PC-3 (cell line): ENCODE measurements at regions not wholly inside any gene's neighbourhood (a gene's known extent, or its start where the extent isn't known, plus 50 kb on each side); places are given as distances from the start of the nearest gene placed in this dataset.

Source experiments
- ATAC-seq: fragments of 200-7000 bp; cut with Tn5 transposase; 2 replicates; pipeline ENCODE4 v1.9.1; 2020; ENCODE audit warnings: mild to moderate bottlenecking, moderate library complexity
- BruUV-seq: library from RNA; stranded (reverse); fragments of 400-500 nt; replicated peaks from 2 replicates; lab custom pipeline; 2021; lab: Mats Ljungman, UMichigan
- CTCF ChIA-PET: fragments of 300-600 bp; sonication (Branson Sonifier 250); formaldehyde crosslinking; loops from one replicate; lab custom pipeline; 2022; ENCODE audit warnings: antibody characterized with exemption; lab: Charles Lee
- POLR2A ChIA-PET: fragments of 300-600 bp; sonication (Branson Sonifier 250); formaldehyde crosslinking; loops from one replicate; lab custom pipeline; 2022; ENCODE audit warnings: antibody characterized with exemption; ENCODE audit not compliant: unreplicated experiment; lab: Charles Lee
- DNase-seq: peaks from one replicate; pipeline ENCODE4 v3.0.0-alpha.2; 2015
- H2AFZ ChIP-seq: fragments of 300-600 bp; sonication (generic); 2 replicates; pipeline ENCODE4 v1.6.0; 2016; ENCODE audit warnings: antibody characterized with exemption, low read length
- H3F3A ChIP-seq: fragments of 300-600 bp; sonication (generic); one replicate; pipeline ENCODE4 v1.6.0; 2017; ENCODE audit warnings: antibody characterized with exemption, low read length, control low read depth, mild to moderate bottlenecking; ENCODE audit not compliant: unreplicated experiment
- H3K27ac ChIP-seq: fragments of 300-600 bp; sonication (generic); 2 replicates; pipeline ENCODE4 v1.5.1; 2016; ENCODE audit warnings: mild to moderate bottlenecking, low read length
- H3K27me3 ChIP-seq: fragments of 300-600 bp; sonication (generic); 2 replicates; pipeline ENCODE4 v1.6.1; 2016; ENCODE audit warnings: low read length, mixed read lengths
- H3K36me3 ChIP-seq: fragments of 300-600 bp; sonication (generic); 2 replicates; pipeline ENCODE4 v1.6.1; 2016; ENCODE audit warnings: low read depth, mixed run types, low read length, mixed read lengths
- H3K4me1 ChIP-seq: fragments of 300-600 bp; sonication (generic); 2 replicates; pipeline ENCODE4 v1.5.1; 2016; ENCODE audit warnings: low read length; ENCODE audit not compliant: insufficient read depth
- H3K4me2 ChIP-seq: fragments of 300-600 bp; sonication (generic); 2 replicates; pipeline ENCODE4 v1.6.0; 2016; ENCODE audit warnings: low read length
- H3K4me3 ChIP-seq: fragments of 300-600 bp; sonication (generic); 2 replicates; pipeline ENCODE4 v1.5.1; 2016; ENCODE audit warnings: mild to moderate bottlenecking, low read length, mixed read lengths
- H3K79me2 ChIP-seq: fragments of 300-600 bp; sonication (generic); 2 replicates; pipeline ENCODE4 v1.6.1; 2017; ENCODE audit warnings: low read length, mixed read lengths
- H3K9ac ChIP-seq: fragments of 300-600 bp; sonication (generic); 2 replicates; pipeline ENCODE4 v1.6.0; 2016; ENCODE audit warnings: mild to moderate bottlenecking, low read length
- H3K9me2 ChIP-seq: fragments of 300-600 bp; sonication (generic); replicated peaks from 2 replicates; pipeline ENCODE4 v1.6.1; 2016; ENCODE audit warnings: mixed run types, low read length, mixed read lengths
- H3K9me3 ChIP-seq: fragments of 300-600 bp; sonication (generic); 2 replicates; pipeline ENCODE4 v1.6.1; 2016; ENCODE audit warnings: low read length, mixed read lengths
- H4K20me1 ChIP-seq: fragments of 300-600 bp; sonication (generic); 2 replicates; pipeline ENCODE4 v1.6.1; 2016; ENCODE audit warnings: low read length, mixed read lengths
- EZH2 ChIP-seq: fragments of 300-600 bp; sonication (generic); IDR thresholded peaks from one replicate; pipeline ENCODE4 v1.6.1; 2017; ENCODE audit warnings: antibody characterized with exemption, mild to moderate bottlenecking, low read length; ENCODE audit not compliant: unreplicated experiment
- EZH2phosphoT487 ChIP-seq: fragments of 300-600 bp; sonication (generic); IDR thresholded peaks from 2 replicates; pipeline ENCODE4 v1.6.1; 2018; ENCODE audit warnings: mild to moderate bottlenecking, antibody characterized with exemption, low read length, borderline replicate concordance
- intact Hi-C: fragments of 100-400 bp; cut with micrococcal nuclease; formaldehyde crosslinking; loops from 2 replicates; pipeline ENCODE4 v1.9.0; 2023
- TF ChIP-seq, protein P1 (sequence below): fragments of 300-600 bp; sonication (generic); conservative IDR thresholded peaks from 2 replicates; pipeline ENCODE4 v1.5.1; 2017; ENCODE audit warnings: antibody characterized with exemption, low read depth, mild to moderate bottlenecking, low read length

- BruUV-seq, result no TSS peak
- no peak overlapping the region for H2AFZ ChIP-seq
- intact Hi-C loops, result no loop called here
- ChIA-PET POLR2A (no interaction called here), CTCF (no interaction called here)
- no peaks in the 10 kb centered on the region for H3K36me3 ChIP-seq
- ATAC-seq (no peak), DNase-seq (no peak)
- H3K4me1 ChIP-seq, result peaks cover 2% of the 10 kb centered on the region
- H3K4me3 ChIP-seq, result no peak overlapping the region
- H3K4me2 ChIP-seq, result no peak overlapping the region
- H3F3A ChIP-seq, result no peaks in the 10 kb centered on the region
- H3K79me2 ChIP-seq, result no peaks in the 10 kb centered on the region
- no peaks in the 10 kb centered on the region for H3K9me2 ChIP-seq
- H3K27ac ChIP-seq, result no peak overlapping the region
- no peaks in the 10 kb centered on the region for H3K27me3 ChIP-seq
- no peaks in the 10 kb centered on the region for H4K20me1 ChIP-seq
- H3K9me3 ChIP-seq, result no peaks in the 10 kb centered on the region
- TF ChIP-seq, protein P1, sequence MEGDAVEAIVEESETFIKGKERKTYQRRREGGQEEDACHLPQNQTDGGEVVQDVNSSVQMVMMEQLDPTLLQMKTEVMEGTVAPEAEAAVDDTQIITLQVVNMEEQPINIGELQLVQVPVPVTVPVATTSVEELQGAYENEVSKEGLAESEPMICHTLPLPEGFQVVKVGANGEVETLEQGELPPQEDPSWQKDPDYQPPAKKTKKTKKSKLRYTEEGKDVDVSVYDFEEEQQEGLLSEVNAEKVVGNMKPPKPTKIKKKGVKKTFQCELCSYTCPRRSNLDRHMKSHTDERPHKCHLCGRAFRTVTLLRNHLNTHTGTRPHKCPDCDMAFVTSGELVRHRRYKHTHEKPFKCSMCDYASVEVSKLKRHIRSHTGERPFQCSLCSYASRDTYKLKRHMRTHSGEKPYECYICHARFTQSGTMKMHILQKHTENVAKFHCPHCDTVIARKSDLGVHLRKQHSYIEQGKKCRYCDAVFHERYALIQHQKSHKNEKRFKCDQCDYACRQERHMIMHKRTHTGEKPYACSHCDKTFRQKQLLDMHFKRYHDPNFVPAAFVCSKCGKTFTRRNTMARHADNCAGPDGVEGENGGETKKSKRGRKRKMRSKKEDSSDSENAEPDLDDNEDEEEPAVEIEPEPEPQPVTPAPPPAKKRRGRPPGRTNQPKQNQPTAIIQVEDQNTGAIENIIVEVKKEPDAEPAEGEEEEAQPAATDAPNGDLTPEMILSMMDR, result no peak
- no peak for TF ChIP-seq EZH2
- TF ChIP-seq EZH2phosphoT487, result no peak
- no peak overlapping the region for H3K9ac ChIP-seq
Measured at GRCh38 chr5:66252849-66253248, 108.7 kb downstream of the SREK1 start.

GRCh38 chr5:66255714-66256113 is 111.6 kb downstream of the SREK1 start:
- Histone ChIP-seq H3K27ac (no peak overlapping the region), H3K79me2 (no peaks in the 10 kb centered on the region), H3F3A (no peaks in the 10 kb centered on the region), H3K9ac (no peak overlapping the region), H3K9me2 (no peaks in the 10 kb centered on the region), H3K4me2 (no peak overlapping the region), H2AFZ (no peak overlapping the region), H3K4me1 (no peaks in the 10 kb centered on the region), H3K27me3 (no peaks in the 10 kb centered on the region), H3K4me3 (no peak overlapping the region), H3K9me3 (no peaks in the 10 kb centered on the region), H3K36me3 (no peaks in the 10 kb centered on the region), H4K20me1 (no peaks in the 10 kb centered on the region)
- intact Hi-C loops, result no loop called here
- POLR2A ChIA-PET, result no interaction called here
- DNase-seq (no peak), ATAC-seq (no peak)
- no TSS peak for BruUV-seq
- TF ChIP-seq EZH2phosphoT487 (no peak), EZH2 (no peak)
- TF ChIP-seq, protein P1, result no peak
- CTCF ChIA-PET, result no interaction called here

DNA sequence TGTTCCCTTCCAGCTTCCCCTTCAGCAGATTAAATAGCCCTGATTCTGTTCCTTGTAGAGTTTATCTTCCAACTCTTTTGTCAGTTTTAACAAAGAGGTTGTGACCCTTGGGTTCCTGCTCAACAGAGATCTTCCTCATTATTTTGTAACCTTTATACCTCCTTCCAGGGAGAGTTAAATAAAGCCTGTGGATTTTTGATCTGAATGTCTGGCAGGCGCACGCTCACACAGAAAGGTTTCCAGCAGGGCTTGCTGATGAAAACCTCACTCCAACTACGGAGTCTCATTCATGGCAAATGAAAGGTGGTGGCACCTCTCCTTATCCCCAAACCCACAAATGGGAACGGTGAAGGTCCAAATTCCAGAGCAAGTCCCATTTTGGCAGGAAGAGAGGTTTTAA is 129.0 kb downstream of the SREK1 start:
- no peak for TF ChIP-seq EZH2phosphoT487
- TF ChIP-seq EZH2, result no peak
- TF ChIP-seq, protein P1, result no peak
- Histone ChIP-seq H3K79me2 (no peaks in the 10 kb centered on the region), H3F3A (no peaks in the 10 kb centered on the region), H3K27me3 (no peaks in the 10 kb centered on the region), H3K9me3 (no peaks in the 10 kb centered on the region), H4K20me1 (no peaks in the 10 kb centered on the region), H3K9me2 (no peaks in the 10 kb centered on the region), H3K4me1 (no peaks in the 10 kb centered on the region), H3K4me3 (no peak overlapping the region), H3K4me2 (no peak overlapping the region), H3K9ac (no peak overlapping the region), H2AFZ (no peak overlapping the region), H3K27ac (no peak overlapping the region), H3K36me3 (no peaks in the 10 kb centered on the region)
- ChIA-PET CTCF (no interaction called here), POLR2A (no interaction called here)
- intact Hi-C loops, result no loop called here
- no TSS peak for BruUV-seq
- ATAC-seq (no peak), DNase-seq (no peak)
